NCI-H2081 (cell line): ENCODE measurements at regions not wholly inside any gene's neighbourhood (a gene's known extent, or its start where the extent isn't known, plus 50 kb on each side); places are given as distances from the start of the nearest gene placed in this dataset.
"Not testable (repeated sequence)": the region's sequence is repeated elsewhere in the genome, so short reads cannot be mapped to it uniquely, and the experiment has no call there.

Source experiments
- DNase-seq, 2 experiments: peaks; one replicate each; lab custom pipeline; 2025; lab: John Stamatoyannopoulos, UW

DNA sequence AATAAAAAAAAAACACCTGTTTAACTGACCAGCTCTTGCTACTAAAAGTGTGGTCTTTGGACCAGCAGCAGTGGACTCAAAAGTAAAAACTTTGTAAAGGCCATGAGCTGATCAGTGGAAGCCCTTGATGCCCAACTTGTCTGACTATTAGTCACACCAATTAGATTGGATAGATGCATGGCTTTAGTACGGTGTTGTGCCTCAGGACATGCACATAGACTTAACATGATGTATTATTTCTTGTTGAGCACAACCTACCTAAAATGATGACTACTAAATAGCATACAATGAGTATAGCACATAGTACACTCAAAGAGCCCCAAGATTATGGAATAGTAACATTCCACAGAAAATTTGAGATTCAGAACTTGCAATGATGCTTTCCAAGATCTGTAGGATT is 95.1 kb upstream of the FIBIN start:
- DNase-seq: no peak

DNA sequence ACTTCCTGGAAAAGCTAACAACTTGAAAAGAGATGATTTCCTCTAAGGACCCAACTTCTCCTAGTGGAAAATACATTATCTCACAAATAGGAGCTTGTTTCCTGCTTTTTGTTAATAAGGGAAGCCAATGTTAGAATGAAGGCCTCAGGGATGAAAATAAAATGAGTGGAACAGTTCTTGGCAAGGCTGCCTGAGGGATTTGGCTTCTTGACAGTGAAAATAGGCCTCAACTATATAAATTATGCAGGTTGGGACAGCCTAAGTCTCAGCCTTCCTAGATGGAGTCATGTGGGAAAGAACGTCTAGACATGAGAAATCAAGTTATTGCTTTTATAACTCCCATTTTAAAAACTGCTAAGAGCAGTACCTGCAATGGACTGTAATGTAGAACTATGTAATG is 92.8 kb upstream of the FIBIN start:
- DNase-seq: no peak

DNA sequence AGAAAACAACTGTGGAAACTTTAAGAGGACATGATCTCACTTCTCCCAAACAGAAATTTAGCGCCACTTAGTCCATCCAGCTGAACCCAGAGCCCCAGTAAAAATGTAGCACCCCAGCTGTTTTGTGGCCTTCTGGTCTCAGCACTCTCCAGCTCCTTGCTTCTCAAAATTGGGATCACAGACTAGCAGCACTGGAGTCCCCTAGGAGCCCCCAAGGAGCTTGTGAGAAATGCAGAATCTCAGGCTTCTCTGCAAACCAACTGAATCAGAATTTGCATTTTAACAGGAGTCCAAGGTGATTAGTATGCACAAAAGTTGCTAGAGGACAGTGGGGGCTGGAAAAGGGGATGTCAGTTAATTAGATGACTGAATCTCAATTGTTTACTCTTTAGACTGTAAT is 89.8 kb upstream of the FIBIN start:
- DNase-seq: no peak

DNA sequence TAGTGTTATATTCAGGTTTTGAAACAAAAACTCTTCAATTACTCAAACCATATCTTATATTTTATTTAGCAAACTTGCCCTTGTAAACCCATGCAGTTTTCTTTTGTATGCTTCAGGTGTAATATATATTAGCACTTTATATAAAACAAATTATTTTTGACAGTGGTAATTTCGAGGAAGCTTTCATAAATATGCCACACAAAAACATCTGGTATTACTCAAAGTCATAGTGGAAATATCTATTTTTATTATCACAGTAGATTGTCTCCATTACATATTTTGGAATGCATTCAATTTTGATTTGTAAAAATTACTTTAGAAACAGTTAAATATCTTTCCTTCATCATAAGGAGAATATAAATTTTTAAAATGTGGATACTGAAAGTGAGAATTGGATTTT is 89.1 kb upstream of the FIBIN start:
- DNase-seq: no peak

DNA sequence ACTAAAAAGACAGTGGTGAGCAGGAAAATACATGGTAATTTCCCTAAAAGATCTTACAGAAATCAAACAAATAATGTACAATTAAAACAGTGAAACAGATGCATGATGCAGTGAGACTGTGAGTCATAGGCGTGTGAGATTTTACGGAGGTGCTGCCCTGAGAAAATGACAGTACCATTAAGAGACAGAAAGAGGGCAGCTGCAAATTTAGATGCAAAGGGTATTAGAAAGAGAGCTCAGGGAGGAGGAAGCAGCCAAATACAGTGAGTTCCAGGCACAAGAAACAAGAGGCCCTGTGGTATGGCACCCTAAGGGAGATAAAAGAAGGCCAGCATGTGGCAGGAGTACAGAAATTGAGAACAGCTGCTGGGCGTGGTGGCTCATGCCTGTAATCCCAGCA is 88.5 kb upstream of the FIBIN start:
- DNase-seq: peak in 1 of 2 experiments; percentile 16

DNA sequence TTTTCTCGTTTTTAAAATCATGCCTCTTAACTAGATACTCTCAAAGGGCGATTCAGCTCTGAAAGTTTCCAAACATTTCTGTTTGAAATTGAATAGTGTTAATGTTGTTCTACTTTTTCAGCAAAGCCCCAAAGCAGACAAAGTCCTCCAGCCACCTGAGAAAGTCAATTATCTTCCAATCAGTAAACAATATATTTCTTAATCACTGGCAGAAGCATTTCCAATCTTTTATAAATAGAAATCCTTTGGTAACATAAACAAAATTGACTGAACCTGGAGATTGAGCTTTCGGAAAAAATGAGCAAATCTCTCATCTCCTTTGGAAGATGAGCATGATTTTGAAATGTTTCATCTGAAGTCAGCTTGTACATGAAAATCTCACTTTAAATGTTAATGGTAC is 84.4 kb upstream of the FIBIN start:
- DNase-seq: no peak

DNA sequence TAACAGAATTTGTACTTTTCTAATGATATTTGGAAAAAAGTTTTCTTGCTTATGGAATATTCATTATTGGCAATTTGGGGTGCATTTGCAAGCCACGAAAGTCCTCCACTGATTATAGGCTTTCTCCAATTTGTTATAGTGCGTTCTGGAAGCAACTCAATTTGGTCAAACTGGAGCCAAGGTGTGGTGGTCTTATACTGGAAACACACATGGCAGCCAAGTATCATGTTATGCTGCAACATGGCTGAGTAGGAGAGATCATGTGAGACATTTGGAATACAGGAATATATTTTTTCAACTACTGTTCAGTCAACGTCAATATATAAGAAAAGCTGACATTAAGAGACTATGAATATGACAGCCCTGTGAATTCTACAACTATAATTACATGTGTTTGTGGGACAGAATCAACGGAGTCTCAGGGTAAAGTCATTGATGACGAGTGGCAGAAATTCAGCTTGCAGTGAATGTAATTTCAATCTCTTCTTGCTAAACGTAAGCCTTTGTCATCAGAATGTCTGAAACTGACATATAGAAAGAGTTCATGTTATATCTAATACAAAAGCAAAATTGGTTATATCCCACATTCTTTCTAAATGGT is 83.8 kb upstream of the FIBIN start:
- no peak for DNase-seq

DNA sequence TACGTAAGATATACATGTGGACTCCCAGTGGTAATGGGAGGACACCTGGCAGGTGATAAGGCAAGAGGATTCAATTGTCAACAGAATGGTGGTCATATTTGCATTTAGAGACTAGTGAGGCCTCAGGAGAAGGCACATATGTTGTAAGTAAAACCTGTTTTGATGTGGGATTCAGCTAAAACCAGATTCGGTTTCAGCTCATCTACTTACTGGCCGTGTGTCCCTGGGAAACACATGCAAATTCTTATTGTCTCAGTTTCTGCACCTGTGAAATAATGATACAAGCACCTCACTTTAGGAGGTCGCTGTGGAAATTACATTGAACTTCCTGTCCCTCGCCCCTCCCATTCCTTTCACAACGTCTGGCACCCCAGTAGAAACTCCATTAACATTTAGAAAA is 78.9 kb upstream of the FIBIN start:
- no peak for DNase-seq

DNA sequence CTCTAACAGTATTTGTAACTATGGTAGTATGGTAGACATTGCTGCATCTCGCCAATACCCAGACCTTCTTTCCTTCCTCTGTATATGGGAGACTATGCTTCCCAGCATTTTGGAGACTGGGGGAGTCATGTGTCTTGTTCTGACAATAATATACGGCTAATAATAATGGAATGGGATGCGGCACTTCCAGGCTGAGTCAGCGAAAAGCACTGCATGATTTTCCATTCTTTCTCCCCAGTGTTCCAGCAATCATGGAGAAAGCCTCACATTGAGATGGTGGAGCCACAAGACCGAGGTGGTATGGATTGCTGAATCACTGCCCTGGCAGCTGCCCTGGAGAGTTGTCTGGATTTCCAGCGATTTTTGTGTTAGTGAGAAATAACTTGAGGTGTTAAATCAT is 77.1 kb upstream of the FIBIN start:
- DNase-seq: no peak

DNA sequence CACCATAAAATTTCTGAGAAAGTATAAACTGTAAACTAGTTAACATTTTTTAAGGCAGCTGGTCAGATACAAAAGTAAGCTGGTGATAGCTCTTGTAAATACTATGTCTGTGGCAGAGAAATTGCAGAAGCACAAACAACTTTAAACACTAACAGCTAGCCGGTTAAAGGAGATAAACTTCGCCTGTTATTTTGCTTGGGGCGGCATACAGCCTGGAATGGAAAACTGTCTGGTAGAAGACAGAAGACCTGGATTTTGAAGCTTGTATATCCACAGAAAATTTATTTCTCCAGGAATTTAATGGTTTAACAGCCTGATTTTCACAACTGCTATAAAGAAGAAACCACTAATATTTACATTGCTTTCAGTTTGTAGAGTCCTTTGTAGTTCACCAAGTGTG is 65.3 kb upstream of the FIBIN start:
- no peak for DNase-seq

DNA sequence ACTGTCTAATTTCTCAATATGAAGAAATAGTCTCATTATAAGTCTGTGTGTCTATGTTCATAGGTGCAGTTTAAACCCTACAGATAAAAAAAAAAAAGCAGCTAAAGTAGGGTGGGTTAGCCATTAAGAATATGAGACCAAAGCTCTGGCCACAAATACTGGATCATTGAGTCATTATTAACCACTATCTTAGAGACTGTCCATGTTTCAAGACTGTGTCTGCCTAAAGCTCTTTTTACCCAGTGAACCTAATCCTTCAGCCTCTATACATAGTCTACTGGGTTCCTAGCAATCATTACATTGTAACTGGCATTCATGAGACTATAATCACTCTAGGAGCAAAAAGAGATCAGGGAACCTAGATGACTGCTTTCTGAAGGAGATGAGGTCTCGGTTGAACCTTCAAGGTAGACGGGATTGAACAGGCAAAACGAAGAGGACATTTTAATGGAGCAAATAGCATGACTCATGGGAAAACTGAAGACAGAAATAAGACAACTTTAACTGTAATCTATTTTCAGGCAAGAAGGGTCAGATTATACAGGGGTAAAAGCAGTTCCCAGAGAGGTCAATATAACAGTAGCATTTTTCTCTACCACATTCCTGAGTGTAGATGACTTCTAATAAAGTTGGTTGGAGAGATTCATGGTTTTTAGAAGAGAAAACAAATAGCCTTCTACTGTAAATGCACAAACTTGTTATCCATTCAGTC is 64.0 kb upstream of the FIBIN start:
- DNase-seq: no peak

DNA sequence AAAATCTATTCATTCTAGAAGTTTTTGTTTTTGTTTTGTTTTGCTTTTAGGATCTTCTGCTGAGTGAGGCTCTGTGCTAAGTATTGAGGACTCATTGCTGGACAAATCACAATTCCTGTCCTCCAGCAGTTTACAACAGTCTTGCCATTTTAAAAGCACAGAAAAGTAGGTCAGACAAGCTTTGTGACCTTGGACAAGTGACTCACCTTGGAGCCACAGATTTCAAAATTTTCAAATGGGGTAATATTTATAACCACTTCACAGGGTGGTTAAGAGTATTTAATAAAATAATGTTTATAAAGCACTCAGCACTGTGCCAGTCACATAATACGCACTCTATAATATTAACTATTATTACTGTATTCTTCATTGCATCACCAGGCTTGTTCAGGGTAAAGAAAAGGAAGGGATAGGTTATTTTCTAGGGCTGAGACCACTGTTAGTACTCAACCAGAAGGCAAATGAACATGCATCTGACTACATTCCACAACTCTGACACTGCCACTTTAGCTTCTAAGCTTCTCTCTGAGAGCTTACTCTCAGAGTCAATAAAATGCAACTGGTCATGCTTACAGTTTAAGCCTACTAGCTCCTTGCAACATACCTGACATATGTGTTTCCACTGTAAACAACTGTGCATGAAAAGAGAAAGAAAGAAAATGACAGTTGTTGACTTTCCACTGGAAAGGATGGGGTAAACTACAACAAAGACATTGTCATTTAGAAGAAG is 63.2 kb upstream of the FIBIN start:
- DNase-seq: no peak

DNA sequence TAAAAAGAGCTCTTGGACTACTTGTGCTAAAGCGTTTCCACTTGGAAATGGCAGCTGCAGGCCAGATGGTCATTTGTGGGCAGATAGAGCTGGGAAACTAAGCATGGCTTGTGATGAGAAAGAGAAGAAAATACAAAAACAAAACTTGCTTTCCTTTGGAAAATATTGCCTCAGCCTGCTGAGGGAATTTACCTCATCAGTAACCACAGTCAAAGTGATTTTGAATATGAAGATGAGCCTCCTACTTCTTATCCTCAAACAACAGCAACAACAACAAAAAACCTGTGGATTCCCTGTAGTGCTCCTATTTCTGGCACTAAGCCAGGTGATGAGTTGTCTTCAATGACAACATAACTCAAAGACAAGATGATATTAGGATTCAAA is 62.7 kb upstream of the FIBIN start:
- DNase-seq: no peak

DNA sequence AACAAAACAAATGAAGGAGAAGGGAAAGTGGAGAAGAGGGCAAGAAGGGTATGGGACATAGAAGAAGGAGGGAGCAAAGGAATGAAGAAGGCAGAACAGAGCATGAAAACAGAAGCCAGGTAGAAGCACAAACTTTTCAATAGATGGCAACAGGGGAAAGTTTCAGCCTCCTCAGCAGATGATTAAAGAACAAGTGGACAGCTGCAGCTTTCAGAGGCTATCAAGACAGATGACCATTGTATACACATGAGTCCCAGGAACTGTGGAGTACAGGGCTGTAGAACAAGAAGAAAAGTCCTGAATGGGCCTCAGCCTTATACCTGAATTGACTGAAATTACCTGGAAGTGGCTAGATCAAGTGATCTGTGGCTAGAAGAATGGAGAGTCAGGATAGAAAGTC is 62.0 kb upstream of the FIBIN start:
- DNase-seq: no peak

DNA sequence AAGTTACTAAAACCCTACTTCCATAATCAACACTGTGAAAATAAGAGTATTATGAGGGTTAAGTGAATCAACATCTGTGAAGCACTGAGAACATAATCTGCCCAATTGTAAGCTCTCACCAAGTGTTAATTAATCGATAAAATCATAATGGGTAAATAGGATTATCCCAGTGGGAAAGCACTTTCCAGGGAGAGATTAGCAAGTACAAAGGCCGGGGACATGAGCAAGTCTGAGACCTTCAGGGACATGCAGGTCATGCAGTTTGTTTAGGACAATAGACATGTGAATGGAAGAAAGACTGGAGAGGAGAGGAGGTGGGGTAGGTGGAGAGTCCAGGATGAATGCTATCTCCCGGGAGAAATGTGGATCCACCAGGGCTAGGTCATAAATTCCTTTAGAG is 57.8 kb upstream of the FIBIN start:
- no peak for DNase-seq

DNA sequence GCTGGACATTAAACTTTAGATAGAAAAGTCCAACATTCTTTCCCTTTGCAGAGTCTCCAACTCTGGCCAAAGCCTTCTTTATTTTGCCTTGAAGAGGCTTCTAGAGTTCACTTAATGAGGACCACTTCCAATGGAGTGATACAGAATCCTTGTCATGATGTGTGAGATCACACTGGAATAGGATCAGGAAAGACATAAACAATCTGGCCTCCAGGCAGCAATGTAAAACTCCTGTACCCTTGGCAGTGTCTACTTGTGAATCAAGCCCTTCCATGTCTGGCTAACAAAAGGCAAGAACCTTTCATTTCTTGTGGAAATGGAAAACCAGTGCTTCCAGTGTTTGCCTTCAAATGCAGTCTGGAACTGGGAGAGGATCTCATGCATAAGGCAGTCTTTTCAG is 56.5 kb upstream of the FIBIN start:
- no peak for DNase-seq

DNA sequence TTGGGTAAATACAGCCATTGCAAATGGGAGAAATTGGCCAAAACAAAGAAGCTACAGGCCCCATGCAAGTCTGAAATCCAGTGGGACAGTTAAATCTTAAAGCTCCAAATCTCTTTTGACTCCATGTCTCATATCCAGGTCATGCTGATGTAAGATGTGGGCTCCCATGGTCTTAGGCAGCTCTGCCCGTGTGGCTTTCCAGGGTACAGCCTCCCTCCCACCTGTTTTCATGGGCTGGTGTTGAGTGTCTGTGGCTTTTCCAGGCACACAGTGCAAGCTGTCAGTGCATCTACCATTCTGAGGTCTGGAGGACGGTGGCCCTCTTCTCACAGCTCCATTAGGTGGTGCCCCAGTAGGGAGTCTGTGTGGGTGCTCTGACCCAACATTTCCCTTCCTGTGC is 53.4 kb upstream of the FIBIN start:
- DNase-seq: not testable (repeated sequence)

DNA sequence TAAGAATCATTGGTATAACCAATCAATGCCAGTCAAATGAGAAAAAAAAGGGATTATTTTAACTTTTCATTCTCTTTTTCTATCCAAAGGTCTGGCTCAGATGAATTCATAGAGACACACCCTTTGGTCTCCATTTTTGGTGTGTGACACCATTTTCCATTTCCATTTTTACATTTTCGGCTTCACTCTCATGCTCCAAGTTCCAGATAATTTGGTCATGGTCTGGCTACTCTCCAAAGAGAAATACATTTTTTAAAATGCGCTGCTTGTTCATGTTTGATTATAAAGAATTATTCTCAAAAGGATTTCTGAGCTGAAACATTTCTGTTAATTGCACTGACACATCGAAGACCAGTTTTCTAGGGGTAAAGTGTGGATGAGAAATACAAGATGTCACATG is 51.6 kb upstream of the FIBIN start:
- DNase-seq: no peak

DNA sequence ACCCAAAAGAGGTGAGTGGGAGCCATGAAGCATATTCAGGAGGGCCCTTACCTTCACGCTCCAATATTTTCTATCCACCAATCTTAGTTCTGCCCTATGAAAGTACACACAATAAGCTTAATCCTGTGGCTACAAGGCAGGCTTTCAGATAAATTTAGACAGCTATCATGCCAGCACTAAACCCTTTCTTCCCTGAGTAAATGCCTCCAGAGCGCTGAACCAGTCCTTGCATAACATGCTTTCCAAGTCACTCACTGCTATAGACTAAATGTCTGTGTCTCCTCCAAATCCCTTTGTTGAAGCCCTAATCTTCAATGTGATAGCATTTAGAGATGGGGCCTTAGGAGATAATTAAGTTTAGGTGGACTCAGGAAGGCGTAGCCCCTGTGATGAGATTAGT is 50.3 kb upstream of the FIBIN start:
- no peak for DNase-seq
